Ammon's horn (tissue), 1 donor: ENCODE measurements at regions not wholly inside any gene's neighbourhood (a gene's known extent, or its start where the extent isn't known, plus 50 kb on each side); places are given as distances from the start of the nearest gene placed in this dataset.
"Not testable (repeated sequence)": the region's sequence is repeated elsewhere in the genome, so short reads cannot be mapped to it uniquely, and the experiment has no call there.

Experiments used
- DNase-seq: peaks from one replicate; pipeline ENCODE4 v3.0.0-alpha.2; 2016; ENCODE audit warnings: low spot score

DNA sequence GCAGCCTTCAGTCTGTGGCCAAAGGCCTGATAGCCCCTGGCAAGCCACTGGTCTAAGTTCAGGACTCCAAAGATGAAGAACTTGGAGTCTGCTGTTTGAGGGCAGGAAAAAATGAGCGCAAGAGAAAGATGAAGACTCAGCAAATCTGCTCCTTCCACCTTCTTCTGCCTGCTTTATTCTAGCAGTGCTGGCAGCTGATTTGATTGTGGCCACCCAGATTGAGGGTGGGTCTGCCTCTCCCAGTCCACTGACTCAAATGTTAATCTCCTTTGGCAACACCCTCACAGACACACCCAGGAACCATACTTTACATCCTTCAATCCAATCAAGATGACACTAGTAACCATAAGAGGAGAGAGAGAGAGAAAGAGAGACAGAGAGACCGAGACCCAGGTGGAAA lies 127.6 kb downstream of the UTP18 start:
- no peak for DNase-seq

GRCh38 chr17:51389875-51390274 lies 129.5 kb downstream of the UTP18 start:
- DNase-seq, result no peak

- DNase-seq, result no peak
Measured at GRCh38 chr17:51391982-51392654, 131.8 kb downstream of the UTP18 start.

GRCh38 chr17:51395621-51396020 lies 135.3 kb downstream of the UTP18 start:
- DNase-seq, result no peak

- DNase-seq, result no peak
Measured at GRCh38 chr17:51397361-51398127, 137.2 kb downstream of the UTP18 start.

GRCh38 chr17:51398128-51398525 lies 137.8 kb downstream of the UTP18 start:
- no peak for DNase-seq

- no peak for DNase-seq
Measured at GRCh38 chr17:51398687-51399086, 138.3 kb downstream of the UTP18 start.

GRCh38 chr17:51401279-51401678 lies 140.9 kb downstream of the UTP18 start:
- no peak for DNase-seq

- no peak for DNase-seq
Measured at GRCh38 chr17:51402899-51403298, 142.6 kb downstream of the UTP18 start.

- DNase-seq, result no peak
Measured at GRCh38 chr17:51407576-51407975, 147.2 kb downstream of the UTP18 start.

- no peak for DNase-seq
Measured at GRCh38 chr17:51419476-51419875, 159.1 kb downstream of the UTP18 start.

DNA sequence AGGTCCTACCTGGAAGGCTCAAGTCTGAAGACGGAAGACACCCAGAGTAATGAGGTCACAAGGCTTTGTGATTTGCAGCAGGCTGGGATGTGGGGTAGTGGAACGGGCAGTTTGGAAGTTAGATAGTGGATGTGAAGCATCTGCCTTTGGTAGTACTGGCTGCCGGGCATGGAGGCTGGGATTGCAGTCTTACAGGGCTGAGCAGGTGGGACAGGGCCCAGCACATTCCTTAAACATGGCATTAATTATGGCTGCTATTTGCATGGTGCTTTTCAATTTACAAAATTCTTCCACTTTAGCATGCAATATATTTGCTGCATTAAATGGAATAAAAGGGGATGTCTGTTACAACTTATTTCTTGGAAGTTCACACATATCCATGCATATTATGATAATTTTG lies 161.2 kb downstream of the UTP18 start:
- DNase-seq, result no peak

- no peak for DNase-seq
Measured at GRCh38 chr17:51422634-51423033, 162.3 kb downstream of the UTP18 start.

DNA sequence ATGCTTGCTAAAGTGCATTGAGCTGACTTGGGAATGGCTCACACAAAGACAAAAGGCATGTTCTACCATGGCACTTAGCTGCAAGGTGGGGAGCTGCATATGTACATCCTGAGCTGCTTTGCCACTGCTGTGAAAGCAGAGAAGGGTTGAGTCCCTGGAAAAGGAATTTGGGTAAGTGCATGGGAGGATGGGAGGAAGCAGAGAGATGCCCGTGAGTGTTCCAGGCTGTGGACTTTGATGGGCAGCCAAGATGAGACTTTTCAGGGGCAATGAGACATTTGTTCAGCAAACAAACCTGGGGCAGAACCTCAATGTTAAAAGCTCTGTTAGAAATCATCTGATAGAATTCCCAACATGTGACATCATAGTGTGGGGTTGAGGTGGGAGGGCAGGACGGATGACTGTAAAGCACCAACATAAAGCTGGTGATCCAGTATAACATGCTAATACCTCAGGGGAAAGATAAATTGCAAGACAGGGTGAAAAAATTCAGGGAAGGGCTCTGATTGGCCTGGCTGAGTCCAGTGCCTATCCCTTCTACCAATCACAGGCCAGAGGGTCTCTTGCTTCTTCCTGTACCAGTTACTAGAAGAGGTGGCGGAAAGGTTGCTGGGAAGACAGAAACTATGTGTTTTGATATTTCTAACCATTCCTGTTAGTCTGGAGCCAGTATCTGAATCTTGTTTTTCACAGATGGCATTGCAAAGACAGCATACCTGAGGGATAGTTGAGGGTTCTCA lies 163.2 kb downstream of the UTP18 start:
- no peak for DNase-seq

GRCh38 chr17:51425773-51426172 lies 165.4 kb downstream of the UTP18 start:
- DNase-seq, result no peak

DNA sequence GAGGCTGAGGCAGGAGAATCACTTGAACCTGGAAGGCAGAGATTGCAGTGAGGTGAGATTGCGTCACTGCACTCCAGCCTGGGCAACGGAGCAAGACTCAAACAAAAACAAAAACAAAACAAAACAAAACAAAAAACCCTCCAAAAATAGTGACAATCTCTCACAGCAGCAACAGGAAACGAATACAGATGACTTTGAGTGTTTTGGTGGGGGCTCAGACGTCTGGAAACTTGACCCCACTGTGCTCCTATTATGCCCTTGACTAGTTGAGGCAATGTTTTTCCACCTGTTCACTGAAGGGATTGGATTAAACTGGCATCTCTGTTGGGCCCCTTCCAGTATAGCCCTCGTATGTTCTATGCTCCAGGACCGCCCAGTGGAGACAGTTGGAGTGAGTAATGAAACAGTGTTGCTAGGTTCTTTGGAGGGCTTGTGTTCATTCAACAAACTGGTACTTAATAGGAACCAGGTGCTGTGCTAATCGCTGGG lies 167.0 kb downstream of the UTP18 start:
- DNase-seq, result no peak

GRCh38 chr17:51427856-51428255 lies 167.5 kb downstream of the UTP18 start:
- DNase-seq, result no peak

DNA sequence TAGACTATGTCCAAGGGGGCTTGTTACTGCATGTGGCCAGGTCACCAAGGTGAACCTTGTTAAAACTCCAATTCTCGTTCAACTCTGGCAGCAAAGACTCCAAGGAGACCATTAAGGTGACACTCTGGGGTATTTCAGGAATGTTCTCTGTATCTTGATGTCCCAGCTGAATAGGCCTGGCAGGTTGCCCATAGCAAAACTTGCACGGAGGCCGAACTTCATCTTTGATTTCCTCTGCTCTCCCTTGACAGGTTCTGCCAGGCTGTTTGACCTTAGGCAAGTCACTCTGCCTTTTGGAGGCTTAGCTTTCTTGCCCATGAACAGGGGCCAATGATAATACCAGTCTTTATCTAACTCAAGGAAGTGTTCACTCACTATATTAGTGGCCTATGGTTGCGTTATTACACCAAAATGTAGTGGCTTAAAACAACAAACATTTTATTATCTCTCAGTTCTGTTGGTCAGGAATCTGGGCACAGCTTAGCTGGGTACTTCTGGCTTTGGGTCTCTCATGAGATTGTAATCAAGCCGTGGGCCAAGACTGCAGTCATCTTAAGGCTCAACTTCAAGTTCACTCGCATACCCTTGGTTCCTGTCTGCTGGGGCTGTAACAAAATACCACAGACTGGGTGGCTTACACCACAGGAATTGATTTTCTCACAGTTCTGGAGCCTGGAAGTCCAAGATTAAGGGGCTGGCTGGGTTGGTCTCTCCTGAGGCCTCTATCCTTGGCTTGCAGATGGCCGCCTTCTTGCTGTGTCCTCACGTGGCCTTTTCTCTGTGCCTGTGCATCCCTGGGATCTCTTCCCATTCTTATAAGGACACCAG lies 168.5 kb downstream of the UTP18 start:
- no peak for DNase-seq

DNA sequence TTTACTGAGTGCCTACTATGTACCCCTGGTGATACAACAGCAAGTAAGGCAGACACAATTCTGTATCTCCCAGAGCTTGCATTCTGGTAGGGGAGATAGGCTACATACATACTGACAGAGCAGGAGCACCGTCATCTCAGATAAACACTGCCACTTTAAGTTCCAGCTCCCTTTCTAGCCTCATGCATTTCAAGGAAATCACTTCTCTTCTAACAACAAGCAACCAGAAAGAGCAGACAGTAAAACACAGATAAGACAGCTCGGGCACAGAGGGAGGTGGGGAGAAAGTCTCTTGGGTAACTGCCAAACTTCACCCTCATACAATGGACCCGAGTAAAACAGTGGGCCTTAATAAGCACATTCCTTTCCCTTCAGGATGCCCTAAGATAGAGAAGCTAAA lies 169.6 kb downstream of the UTP18 start:
- not testable (repeated sequence) for DNase-seq

- DNase-seq, result no peak
Measured at GRCh38 chr17:51430591-51430990, 170.2 kb downstream of the UTP18 start.

DNA sequence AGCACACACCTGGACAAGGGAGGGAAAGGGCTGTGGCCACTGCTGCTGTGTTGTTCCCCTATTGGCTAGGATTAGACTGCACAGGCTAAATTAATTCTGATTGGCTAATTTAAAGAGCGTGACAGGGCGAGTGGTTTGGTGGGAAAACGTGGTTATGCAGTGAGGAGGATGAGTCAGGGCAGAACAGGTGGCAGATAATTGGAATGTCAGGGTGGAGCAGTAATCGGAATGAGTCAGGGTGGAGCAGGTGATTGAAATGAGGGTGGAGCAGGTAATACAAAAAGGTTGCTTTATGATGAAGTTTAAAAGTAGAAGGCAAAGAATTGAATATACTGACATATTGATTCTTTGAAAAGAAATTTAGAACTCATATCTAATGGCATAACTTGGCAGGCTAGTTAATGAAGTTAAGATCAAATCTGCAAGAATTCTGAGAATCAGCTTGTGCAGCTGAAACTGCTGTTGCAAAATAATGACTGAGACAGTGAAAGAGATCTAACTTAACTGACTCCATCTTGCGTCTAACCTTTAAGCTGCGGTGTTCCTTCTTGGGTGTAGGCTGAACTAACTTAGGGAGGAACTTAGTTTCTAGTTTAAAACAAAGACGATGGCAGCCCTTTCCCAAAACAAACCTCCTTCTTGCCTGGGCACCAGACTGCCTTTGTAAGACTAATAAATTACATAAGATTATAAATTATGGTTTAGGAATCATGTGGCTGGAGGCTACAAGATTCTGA lies 174.3 kb downstream of the UTP18 start:
- DNase-seq, result no peak
